HG02571 (cell line): ENCODE measurements at regions not wholly inside any gene's neighbourhood (a gene's known extent, or its start where the extent isn't known, plus 50 kb on each side); places are given as distances from the start of the nearest gene placed in this dataset.
"Not testable (repeated sequence)": the region's sequence is repeated elsewhere in the genome, so short reads cannot be mapped to it uniquely, and the experiment has no call there.

ENCODE experiments used
- ATAC-seq: cut with Tn5 transposase; IDR thresholded peaks from one replicate; pipeline ENCODE4 v1.9.1; 2021; ENCODE audit warnings: mild to moderate bottlenecking, moderate library complexity; ENCODE audit not compliant: unreplicated experiment

DNA sequence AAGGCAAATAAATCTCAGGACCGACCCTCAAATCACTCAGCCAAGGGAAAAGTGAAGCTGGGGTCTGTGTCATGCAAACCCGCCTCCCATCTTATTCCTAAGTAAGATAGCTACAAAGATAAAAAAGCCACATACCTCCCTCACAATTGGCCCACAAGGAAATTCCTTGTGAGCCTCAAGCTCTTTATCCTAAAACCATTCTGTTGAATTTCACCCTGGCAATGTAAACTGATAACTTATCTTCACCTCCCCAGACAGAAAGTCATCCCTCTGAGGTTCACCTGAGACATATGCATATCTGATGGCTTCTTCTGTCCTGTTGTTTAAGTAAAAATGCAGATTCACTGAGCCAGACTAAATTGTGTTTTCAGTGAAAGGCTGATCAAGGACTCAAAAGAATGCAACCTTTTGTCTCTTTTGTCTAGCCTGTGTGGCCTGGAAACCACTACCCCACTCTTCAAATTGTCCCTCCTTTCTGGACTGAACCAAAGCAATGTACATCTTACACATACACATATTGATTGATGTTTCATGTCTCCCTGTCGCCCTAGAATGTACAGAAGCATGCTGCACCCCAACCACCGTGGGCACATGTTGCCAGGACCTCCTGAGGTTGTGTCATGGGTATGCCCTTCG is 91.3 kb downstream of the MFAP3L start:
- no peak for ATAC-seq

DNA sequence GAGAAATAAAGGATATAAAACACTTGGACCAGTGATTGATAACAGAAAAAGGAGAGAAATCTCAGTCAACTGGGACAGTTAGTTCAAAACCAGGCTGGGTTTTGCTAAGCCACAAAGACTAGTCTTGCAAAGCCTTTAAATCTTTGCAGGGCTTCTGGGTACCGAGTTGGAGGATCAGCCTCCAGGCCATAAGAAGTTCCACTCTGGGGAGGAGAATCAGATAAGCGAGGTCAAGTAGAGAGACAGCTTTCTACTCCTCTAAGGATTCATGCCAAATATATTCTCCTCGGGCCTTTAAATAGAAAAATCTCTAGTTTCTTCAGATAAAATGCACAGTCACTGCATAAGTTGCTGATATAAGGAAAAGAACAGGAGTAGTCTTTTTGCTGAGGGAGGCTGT is 92.7 kb downstream of the MFAP3L start:
- no peak for ATAC-seq

DNA sequence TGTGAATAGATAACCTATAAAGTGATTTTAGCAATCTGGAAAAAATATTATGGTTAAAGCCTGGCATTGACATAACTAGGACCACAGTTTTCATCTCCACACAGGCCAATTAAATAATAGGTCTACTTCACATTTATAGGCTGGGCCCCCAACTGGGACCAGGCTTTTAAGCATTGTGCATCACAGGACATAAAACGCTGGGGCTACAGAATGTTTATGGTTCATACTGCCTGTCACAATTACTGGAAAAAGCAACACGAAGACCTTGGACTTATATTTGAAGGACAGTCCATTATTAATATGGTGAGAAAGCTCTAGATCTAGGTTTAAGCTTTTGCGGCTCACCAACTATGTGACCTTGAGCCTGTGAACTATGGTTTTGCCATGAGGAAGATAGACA is 94.2 kb downstream of the MFAP3L start:
- no peak for ATAC-seq

DNA sequence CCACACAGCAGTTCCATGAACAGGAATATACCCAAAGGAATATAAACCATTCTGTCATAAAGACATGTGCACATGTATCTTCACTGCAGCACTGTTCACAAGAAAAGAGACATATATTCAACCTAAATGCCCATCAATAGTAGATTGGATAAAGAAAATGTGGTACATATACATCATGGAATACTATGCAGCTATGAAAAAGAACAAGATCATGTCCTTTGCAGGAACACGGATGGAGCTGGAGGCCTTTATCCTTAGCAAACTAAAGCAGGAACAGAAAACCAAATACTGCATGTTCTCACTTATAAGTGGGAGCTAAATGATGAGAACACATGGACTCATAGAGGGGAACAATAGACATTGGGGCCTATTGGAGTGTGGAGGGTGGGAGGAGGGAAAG is 95.4 kb downstream of the MFAP3L start:
- ATAC-seq, result not testable (repeated sequence)

DNA sequence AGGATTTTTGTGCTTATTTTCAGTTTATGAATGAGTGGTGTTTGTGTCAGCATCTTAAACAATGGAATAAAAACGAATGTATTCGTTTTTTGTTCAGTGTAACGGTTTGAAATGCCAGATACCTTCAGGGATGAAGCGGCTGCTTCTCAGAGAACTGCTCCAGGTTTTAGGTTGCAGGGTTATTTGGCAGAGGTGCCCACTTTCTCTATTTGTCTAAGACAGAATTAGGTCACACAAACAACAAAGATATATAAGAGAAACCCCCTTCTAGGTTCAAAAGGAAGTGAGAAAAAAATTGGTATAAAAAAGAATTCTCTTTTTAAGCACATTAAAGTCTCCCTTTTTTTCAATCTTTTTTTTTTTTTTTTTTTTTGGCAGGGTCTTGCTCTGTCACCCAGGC is 98.9 kb downstream of the MFAP3L start:
- no peak for ATAC-seq

DNA sequence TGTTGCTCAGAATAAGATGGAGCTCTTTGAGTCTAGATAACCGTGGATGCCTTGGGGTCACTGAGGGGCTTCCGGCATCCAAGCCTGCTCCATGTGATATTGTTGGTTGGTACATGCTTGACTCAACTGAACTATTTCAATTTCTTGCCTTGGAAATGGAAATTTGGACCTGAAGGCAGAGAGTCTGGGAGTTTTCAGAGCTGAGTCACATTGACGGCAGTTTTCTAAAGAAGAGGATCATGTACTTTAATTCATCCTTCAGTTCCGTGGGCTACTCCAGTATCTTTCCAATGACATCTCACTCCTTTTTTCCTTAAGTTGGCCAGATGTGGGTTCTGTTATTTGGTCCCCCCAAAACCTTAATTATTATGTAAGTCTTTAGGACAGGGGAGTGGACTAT is 100.5 kb downstream of the MFAP3L start:
- no peak for ATAC-seq

DNA sequence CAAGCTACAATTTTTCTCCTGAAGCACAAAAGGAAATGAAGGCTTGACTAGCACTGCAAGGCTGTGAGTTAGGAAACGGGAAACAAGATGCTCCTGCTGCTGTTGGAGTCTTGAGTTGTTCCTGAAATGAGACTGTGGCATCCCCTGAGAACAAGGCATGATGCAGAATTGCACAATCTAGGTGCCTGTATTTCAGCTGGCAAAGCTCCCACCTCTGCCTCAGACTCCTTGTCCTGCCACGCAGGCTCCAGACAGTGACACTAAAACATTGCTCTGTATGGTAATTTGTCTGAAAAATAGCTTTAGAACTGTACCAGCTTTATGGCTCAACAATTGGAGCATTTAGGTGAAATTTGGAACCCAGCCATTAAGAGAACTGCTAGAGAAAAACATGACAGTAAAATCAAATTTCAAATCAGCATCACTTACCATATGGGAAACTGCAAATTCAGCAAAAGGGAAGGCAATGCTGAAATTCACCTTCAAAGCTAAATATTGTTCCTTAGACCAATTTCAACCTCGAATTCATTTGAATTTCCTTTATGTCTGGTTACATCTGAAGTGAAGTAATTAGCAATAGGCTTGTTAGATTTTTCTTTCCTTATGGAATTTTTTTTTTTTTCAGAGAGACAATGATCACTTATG is 103.4 kb downstream of the MFAP3L start:
- no peak for ATAC-seq

DNA sequence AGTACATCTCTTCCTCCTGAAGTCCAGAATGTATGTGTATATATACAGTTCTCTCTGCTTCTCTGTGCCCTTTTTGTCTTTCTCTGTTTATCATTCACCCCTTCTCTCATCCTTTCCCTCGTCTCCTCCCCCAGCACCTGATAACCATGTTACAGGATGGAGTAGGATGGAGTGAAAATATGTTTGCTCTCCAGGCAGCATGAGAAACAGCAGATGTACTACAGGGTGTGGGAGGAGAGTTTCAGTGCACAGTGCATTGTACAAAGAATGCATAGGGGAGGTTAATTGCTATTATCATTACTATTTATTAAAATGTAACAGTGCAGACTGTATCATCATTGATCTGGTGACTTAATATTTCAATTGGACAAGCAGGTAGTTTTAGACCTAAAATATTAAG is 104.5 kb downstream of the MFAP3L start:
- no peak for ATAC-seq

DNA sequence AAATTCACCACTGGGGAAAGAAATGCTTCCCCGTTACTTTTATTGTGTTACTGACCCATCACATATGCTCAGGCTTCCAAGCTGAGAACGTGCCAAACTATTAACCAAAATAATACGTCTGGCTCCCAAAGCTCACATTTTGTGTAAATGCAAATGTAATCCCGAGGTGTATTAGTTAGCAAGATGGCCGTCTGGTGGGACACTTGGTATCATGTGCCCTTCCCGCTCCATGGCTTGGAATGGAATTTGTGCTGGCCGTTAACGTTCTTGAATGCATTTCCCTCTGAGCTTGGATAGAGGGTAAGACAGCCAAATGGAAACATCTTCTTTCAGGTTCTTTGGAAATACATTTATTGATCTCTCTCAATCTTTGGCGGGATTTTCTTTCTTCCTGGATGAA is 105.0 kb downstream of the MFAP3L start:
- ATAC-seq, result no peak

DNA sequence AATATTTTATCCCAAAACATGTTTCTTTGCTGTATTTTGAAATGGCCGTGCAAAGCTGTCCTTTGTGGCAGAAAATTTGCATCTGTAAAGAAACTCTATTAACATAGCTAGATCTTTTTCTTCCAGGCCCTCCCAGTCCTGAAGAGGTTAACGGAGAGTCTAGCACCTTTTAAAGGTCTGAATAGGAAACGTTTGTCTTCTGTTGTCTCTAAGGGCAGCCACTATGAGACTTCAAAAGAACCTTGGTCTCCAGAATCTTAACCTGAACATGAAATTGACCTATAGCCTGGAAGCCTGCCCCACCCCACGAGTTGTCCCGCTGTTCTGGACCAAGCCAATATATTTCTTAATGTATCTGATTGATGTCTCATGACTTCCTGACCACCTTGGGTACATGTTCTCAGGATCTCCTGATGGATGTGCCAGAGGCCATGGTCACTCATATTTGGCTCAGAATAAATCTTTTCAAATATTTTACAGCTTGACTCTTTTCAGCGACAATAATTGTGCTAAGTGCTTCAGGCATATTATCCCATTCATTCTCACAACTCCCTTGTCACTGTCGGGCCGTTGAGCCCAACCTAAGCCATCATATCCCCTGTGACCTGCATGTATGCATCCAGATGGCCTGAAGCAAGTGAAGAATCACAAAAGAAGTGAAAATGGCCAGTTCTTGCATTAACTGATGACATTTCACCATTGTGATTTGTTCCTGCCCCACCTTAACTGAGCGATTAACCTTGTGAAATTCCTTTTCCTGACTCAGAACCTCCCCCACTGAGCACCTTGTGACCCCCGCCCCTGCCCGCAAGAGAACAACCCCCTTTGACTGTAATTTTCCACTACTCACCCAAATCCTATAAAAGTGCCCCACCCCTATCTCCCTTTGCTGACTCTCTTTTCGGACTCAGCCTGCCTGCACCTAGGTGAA is 106.7 kb downstream of the MFAP3L start:
- not testable (repeated sequence) for ATAC-seq

DNA sequence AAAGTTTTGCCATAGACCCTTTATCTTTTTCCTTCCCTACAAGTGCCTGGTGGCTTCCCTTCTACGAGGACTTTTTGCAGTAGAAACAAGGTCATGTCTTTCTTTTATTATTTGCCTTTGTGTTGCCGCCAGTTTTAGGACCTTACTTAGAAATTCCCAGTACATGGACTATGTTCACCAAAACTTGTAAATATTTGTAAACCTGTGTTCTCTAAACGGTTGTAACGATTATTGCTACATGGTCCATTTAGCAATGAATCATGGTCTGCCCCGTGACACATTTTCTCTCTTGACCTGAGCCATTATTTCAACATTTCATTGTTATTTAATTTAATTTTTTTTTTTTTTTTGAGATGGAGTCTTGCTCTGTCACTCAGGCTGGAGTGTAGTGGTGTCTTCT is 110.7 kb downstream of the MFAP3L start:
- ATAC-seq, result no peak

DNA sequence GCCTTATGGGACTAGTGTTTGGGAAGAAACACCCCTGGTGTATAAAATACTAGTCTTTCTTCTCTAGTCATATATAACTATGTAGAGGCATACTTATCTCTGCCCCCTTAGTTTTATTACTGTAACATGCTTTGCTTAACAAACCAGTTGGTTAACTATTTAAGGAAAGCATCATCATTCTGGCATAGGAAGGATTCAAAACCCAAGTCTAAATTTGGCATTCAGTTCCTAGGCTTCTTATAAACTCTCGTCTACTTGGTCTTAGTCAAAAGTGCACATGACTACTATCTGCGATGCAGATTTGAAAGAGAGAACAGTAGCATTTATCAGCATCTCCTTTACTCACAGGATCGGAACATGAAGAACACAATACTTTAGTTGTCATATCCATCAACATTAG is 111.3 kb downstream of the MFAP3L start:
- ATAC-seq, result no peak

DNA sequence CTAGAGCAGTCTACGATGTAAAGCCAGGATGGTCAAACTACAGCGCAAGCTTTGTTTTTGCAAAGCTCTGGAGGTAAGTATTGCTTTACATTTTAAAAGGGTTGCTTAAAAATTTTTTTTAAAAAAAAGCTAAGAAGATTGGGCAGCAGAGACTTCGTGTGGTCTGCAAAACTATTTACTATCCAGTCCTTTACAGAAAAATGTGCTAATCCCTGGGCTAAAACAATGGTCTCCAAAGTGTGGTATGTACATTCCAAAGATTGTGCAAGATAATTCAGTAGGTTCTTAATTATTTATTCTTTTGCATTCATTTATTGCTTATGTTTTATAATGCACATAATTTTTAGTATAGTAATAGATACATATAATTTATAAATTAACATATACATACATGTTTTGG is 113.2 kb downstream of the MFAP3L start:
- no peak for ATAC-seq

DNA sequence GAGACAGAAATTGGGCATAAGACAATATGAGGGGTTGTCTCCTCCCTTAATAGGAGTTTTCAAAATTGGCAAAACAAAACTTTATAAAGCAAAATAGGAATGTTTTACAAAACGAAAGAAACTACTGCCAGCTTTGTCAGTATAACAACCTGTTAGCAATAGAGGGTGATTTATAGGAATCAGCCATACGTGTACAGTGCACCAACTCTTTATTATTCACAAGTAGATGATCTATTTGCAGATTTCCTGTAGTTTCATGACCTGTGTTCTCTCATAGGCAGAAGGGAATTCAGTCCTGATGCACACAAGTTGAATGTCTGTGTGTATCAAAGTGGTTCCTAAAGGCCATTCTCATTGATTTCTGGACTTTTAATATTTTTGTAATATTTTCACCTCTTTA is 116.3 kb downstream of the MFAP3L start:
- no peak for ATAC-seq

DNA sequence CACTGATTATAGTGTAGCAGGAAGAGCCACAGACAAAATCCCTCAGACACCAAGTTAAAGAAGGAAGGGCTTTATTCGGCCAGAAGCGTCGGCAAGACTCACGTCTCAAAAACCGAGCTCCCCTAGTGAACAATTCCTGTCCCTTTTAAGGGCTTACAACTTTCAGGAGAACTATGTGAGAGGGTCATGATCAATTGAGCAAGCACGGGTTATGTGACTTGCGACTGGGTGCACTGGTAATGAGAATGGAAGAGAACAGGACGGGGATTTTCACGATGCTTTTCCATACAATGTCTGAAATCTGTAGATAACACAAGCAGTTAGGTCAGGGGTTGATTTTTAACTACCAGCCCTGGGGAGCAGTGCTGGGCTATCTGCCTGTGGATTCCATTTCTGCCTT is 116.7 kb downstream of the MFAP3L start:
- no peak for ATAC-seq

DNA sequence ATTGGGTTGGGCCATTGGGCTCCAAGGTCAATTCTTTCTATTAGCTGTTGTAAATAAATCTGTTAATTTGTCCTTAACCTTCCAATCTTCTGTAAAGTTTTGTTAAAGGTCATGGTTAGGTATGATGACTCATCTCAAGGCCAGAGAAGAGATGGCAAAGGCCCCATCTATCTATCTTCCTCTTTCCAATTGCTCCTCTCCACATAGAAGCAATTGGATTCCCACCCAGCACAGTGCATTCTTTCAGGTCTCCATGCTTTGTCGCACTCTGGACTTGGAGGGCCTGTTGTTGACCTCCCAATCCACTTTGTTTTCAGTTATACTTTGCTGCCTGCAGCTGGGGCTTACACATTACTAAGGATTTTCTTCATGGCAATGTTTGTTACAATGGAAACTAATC is 118.5 kb downstream of the MFAP3L start:
- no peak for ATAC-seq

DNA sequence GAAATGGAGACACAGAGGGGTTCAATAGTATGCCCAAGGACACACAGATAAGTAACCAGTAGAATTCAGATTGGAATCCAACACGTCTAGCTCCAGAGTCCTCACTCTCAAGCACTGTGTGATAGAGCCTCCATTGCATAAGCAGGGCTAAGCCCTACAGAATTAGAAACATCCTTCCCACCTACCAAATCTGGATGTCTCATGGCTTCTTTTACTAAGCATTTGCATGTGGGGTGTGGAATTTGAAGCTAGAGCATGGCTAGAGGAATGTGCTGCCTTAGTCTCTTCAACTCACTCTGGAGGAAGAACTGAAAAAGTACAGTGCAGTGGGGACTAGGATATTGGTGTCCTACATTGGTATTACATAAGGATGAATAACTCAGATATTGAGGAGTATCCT is 119.4 kb downstream of the MFAP3L start:
- no peak for ATAC-seq

DNA sequence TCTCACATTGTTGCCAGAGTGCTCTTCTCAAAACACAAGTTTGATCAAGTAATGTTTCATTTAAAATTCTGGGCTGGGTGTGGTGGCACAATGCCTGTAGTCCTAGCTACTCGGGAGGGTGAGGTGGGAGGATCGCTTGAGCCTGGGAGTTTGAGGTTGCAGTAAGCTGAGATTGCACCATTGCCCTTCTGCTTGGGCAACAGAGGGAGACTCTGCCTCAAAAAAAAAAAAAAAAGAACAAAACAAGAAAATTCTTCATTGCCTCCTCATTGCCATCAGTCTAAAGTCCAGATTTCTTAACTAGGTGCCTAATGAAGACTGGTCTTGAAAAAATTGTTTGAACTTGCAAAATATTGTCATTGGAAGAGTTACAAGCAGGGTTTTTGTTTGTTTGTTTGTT is 120.1 kb downstream of the MFAP3L start:
- ATAC-seq, result no peak

DNA sequence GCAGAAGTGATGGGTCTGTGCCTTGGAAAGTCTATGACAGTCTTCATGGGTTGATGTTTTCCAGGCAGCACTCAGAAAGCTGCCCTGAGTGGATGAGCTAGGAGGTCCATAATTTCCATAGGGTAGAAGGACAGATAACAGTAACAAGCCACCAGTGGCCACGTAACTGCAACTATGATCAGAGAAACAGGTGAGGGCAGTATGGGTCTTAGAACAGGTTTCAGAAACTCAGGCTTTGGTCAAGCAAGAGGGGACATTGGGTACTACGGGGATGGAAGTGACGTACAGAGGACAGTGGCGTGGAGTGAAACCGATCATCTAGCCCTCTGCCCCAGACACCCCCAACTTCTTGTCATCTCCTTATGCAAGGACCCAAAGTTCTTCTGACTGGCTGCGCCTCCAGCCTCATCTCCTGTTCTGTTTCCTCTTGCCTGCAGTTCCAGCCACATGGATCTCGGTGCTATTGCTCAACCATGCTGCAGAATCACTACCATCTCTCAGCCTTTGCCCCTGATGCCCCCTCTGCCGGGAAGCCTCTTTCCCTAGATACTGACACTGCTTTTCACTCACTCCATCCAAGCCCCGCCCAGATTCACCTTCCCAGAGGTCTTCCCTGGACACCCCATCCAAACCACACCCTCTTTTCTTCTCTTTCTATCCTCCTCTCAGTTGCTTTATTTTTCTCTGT is 123.4 kb downstream of the MFAP3L start:
- no peak for ATAC-seq

DNA sequence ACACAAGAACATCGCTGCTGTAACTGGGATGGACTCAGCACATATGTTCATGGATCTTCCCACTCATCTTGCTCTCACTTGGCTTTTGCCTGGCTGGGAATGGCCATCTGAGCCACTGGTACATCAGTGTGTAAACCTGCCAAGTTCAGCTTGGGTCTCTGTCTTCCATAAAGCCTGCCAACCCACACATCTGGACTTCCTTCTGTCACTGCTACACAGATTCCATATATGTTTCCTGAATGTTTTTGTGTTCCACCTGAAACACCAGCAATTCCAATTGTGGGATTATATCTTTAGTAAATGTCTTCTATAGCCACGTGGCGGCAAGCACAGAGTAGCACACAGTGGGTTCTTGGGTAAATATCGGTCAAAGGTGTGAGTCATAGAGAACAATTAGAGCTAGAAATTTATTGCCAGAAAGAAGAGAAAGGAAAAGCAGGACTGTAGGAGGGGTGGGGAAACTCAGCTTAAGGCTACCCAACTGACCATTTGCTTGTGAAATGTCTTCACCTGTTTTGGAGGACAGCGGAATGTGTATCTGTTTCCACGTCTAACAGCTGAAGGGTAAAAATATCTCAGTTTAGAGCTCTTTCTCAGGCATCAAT is 125.9 kb downstream of the MFAP3L start:
- ATAC-seq, result no peak

DNA sequence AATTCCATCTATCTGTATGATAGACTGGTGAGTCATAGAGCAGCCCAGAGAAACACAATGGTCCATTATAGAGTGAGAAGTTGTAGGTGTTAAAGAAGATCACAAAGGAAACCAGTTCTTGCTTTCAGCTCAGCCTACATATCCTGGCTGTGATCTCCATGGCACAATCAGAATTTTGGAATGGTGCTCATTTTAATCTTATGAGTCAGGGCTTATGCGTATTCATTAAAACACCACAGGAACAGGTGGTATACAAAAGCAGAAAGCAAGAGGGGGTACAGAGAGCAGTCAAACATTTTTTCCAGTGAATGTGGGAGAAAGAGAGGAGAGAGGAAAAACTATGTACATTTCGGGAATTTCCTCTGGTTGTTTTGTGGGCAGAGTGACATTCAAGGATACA is 126.9 kb downstream of the MFAP3L start:
- ATAC-seq, result no peak
